Endothelial cell (in vitro differentiated cells): ENCODE measurements at regions not wholly inside any gene's neighbourhood (a gene's known extent, or its start where the extent isn't known, plus 50 kb on each side); places are given as distances from the start of the nearest gene placed in this dataset.

ENCODE experiments used
- DNase-seq: peaks from one replicate; pipeline ENCODE4 v3.0.0; 2021; ENCODE audit warnings: low spot score
- H3K27ac Mint-ChIP-seq: one replicate; pipeline ENCODE4 v1.8.0; 2021; ENCODE audit warnings: mixed read lengths, inconsistent platforms; ENCODE audit not compliant: unreplicated experiment
- H3K27me3 Mint-ChIP-seq: one replicate; pipeline ENCODE4 v1.8.0; 2021; ENCODE audit warnings: mild to moderate bottlenecking, moderate library complexity, mixed read lengths, inconsistent platforms; ENCODE audit not compliant: unreplicated experiment
- H3K36me3 Mint-ChIP-seq: one replicate; pipeline ENCODE4 v1.8.0; 2021; ENCODE audit warnings: mild to moderate bottlenecking, low read depth, mixed read lengths, inconsistent platforms; ENCODE audit not compliant: unreplicated experiment
- H3K4me1 Mint-ChIP-seq: one replicate; pipeline ENCODE4 v1.8.0; 2021; ENCODE audit warnings: mild to moderate bottlenecking, mixed read lengths, inconsistent platforms; ENCODE audit not compliant: unreplicated experiment
- H3K4me3 Mint-ChIP-seq: one replicate; pipeline ENCODE4 v1.8.0; 2021; ENCODE audit warnings: mild to moderate bottlenecking, mixed read lengths, inconsistent platforms; ENCODE audit not compliant: unreplicated experiment
- H3K9me3 Mint-ChIP-seq: one replicate; pipeline ENCODE4 v1.8.0; 2021; ENCODE audit warnings: mixed read lengths, inconsistent platforms; ENCODE audit not compliant: unreplicated experiment
- CTCF ChIP-seq: fragments of 200-600 bp; sonication (generic); IDR thresholded peaks from one replicate; pipeline ENCODE4 v1.5.0; 2021; ENCODE audit warnings: antibody characterized with exemption; ENCODE audit not compliant: unreplicated experiment

GRCh38 chr12:94749455-94749854 lies 99.1 kb upstream of the TMCC3 start:
- DNase-seq, result no peak
- Mint-ChIP-seq H3K27ac (no peak overlapping the region), H3K4me3 (no peak overlapping the region), H3K9me3 (no peaks in the 10 kb centered on the region), H3K27me3 (peaks cover 2% of the 10 kb centered on the region), H3K36me3 (peaks cover 11% of the 10 kb centered on the region), H3K4me1 (no peaks in the 10 kb centered on the region)
- TF ChIP-seq CTCF, result no peak

DNA sequence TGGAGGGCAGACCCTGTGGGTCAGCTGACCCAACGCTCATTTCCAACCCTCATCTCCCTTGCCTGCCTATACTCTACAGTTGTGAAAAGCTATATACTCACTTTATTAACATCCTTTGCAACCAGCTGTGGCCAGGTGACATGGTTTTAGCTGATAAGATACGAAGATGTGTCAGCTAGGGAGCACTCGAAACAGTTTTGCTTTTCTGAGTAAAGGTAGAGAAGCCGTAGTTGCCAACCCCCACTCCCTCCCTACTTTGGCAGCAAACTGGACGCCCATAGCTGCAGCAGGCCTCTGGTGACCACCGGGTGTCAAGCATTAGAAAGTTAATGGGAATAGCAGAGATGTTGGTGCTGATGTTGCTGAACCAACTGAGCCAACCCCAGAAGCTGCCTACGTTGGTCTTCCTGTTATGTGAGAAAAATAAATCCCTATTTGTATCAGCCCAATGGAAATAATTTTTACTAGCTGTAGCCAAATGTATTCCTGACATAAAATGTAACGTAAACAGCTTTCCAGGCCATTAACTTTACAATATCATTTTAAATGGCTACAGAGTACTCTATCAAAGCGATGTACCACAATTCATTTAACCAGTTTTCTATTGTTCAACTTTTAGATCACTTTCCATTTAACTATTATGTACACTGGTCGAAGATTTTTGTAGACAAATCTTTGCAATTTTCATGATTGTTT lies 98.5 kb upstream of the TMCC3 start:
- no peaks in the 10 kb centered on the region for H3K4me1 Mint-ChIP-seq
- peaks cover 11% of the 10 kb centered on the region for H3K36me3 Mint-ChIP-seq
- DNase-seq, result no peak
- peaks cover 2% of the 10 kb centered on the region for H3K27me3 Mint-ChIP-seq
- TF ChIP-seq CTCF, result no peak
- no peaks in the 10 kb centered on the region for H3K9me3 Mint-ChIP-seq
- H3K4me3 Mint-ChIP-seq, result no peak overlapping the region
- H3K27ac Mint-ChIP-seq, result no peak overlapping the region

- Mint-ChIP-seq H3K4me1 (peaks cover 7% of the 10 kb centered on the region), H3K27ac (no peak overlapping the region), H3K4me3 (no peak overlapping the region), H3K36me3 (no peaks in the 10 kb centered on the region), H3K27me3 (peaks cover 3% of the 10 kb centered on the region), H3K9me3 (no peaks in the 10 kb centered on the region)
- DNase-seq, result no peak
- no peak for TF ChIP-seq CTCF
These were observed 95.2 kb upstream of the TMCC3 start for GRCh38 chr12:94745562-94745961.

DNA sequence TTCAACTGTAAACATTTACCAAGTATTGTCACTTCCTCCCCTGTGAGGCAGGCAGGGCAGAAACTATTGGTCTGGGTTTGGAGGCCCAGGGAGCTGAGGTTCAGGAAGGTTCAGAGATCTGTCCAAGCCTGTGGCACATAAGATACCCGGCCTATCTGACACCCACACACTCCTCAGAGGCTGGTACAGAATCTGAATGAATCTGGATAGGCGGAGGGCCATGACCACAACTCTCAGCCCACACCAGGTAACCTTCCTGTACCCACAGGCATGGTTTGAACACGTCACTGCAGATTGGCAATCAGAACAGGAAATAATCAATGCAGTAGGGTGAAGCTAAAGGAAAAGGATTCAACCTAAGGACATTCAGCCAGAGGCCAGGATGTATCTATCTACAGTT lies 92.8 kb upstream of the TMCC3 start:
- Mint-ChIP-seq H3K27ac (no peak overlapping the region), H3K27me3 (peaks cover 2% of the 10 kb centered on the region), H3K4me1 (peaks cover 7% of the 10 kb centered on the region), H3K9me3 (no peaks in the 10 kb centered on the region), H3K36me3 (peaks cover 5% of the 10 kb centered on the region), H3K4me3 (no peak overlapping the region)
- DNase-seq, result no peak
- TF ChIP-seq CTCF, result no peak

DNA sequence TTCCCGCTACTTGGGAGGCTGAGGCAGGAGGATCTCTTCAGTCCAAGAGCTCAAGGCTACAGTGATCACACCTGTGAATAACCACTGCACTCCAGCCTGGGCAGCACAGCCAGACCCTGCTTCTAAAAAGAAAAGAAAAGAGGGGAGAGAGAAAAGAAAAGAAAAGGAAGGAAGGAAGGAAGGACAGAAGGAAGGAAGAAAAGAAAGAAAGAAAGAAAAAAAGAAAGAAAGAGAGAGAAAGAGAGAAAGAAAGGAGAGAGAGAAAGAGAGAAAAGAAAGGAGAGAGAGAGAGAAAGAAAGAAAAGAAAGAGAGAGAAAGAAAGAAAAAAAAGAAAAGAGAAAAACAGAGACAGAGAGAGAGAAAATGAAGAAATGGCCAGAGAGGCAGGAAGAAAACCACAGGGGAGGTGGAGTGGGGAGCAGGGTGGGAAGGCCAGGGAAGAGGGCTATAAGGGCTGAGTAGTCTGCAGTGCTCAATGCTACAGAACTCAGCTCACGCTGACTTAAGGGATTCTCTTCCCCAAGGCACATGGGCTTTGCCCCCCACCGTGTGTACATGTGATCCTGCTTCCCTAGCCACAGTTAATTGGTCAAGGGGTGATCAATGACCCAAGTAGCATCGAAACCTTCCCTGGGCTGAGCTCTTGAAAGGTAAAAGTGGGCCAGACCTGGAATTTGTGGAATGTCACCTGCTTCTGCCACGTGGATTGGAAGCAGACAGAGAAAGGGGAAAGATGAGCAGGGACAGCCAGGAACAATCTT lies 90.4 kb upstream of the TMCC3 start:
- H3K27me3 Mint-ChIP-seq, result peaks cover 2% of the 10 kb centered on the region
- TF ChIP-seq CTCF, result no peak
- peaks cover 5% of the 10 kb centered on the region for H3K36me3 Mint-ChIP-seq
- no peaks in the 10 kb centered on the region for H3K9me3 Mint-ChIP-seq
- H3K27ac Mint-ChIP-seq, result no peak overlapping the region
- no peak overlapping the region for H3K4me3 Mint-ChIP-seq
- no peak for DNase-seq
- peaks cover 7% of the 10 kb centered on the region for H3K4me1 Mint-ChIP-seq
